K562 (cell line): ENCODE measurements at regions not wholly inside any gene's neighbourhood (a gene's known extent, or its start where the extent isn't known, plus 50 kb on each side); places are given as distances from the start of the nearest gene placed in this dataset.

ENCODE experiments used
- CHD1 ChIP-seq: fragments of 200-600 bp; sonication (generic); IDR thresholded peaks from one replicate; pipeline ENCODE4 v1.6.1; 2012; ENCODE audit warnings: mild to moderate bottlenecking, moderate library complexity, low read length, inconsistent platforms
- CTBP1 ChIP-seq: fragments of 450-650 bp; IDR thresholded peaks from 2 replicates; pipeline ENCODE4 v1.6.1; 2016; ENCODE audit warnings: borderline replicate concordance
- FOS ChIP-seq: IDR thresholded peaks from 3 replicates; pipeline ENCODE4 v1.6.1; 2011; ENCODE audit not compliant: insufficient read length; ENCODE audit errors: extremely low read depth
- GTF2E2 ChIP-seq: fragments of 200-800 bp; sonication (Bioruptor generic); IDR thresholded peaks from 2 replicates; pipeline ENCODE4 v1.6.1; 2016; ENCODE audit warnings: missing genetic modification characterization, missing compliant biosample characterization
- POLR2A ChIP-seq: fragments of 450-650 bp; conservative IDR thresholded peaks from 2 replicates; pipeline ENCODE4 v1.6.1; 2016
- RFX7 ChIP-seq: fragments of 250-450 bp; sonication (Bioruptor Pico); IDR thresholded peaks from 2 replicates; pipeline ENCODE4 v1.5.1; 2021; ENCODE audit warnings: mild to moderate bottlenecking

- TF ChIP-seq FOS (no peak), CTBP1 (no peak), RFX7 (no peak), CHD1 (no peak), POLR2A (no peak), GTF2E2 (no peak)
Observed at GRCh38 chr2:236415684-236416444, 151.7 kb upstream of the ASB18 start.
